Embryonic facial prominence (tissue), 1 donor: ENCODE measurements at regions not wholly inside any gene's neighbourhood (a gene's known extent, or its start where the extent isn't known, plus 50 kb on each side); places are given as distances from the start of the nearest gene placed in this dataset.
"Not testable (repeated sequence)": the region's sequence is repeated elsewhere in the genome, so short reads cannot be mapped to it uniquely, and the experiment has no call there.

Source experiments
- DNase-seq: peaks from one replicate; pipeline ENCODE4 v3.0.0-alpha.2; 2016; ENCODE audit errors: extremely low spot score

GRCh38 chr1:29802181-29803068 lies 566.1 kb downstream of the PTPRU start:
- no peak for DNase-seq

DNA sequence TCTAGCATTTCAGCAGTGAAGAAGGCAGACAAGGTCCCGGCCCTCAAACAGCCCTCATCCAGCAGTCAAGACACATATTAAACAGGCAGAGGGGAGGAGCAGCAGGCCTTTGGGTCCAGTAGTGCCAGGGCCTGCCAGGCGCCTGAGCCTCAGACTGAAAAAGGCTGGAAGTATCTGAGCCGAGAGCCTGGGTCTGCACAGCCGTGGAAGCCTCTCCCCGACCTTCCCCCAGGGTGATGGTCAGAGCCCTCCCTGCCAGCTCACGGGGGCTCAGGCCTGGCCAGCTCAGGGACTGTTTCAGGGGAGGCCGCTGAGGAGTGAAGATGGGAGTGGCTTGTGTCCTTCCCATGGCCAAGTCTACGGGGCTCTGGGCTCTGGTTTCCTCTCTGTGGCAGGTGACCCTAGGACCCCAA lies 565.2 kb downstream of the PTPRU start:
- DNase-seq: no peak

DNA sequence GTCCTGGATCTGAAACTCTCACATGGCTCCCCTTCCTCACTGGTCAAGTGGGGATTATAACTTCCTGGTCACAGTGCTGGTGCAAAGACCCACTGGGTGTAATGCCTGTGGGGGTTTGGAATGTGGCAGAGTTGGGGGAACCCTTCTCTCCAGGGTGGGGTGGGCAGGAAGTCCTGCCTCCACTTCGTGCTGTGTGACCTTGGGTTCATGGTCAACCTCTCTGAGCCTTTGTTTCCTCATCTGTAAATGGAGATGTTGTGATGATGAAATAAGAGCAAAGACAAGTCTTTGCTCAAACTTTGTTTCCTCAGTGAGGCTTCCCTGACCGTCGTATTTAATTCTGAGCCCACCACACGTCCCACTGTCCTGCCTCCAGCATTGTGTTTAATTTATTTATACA lies 564.7 kb downstream of the PTPRU start:
- no peak for DNase-seq

DNA sequence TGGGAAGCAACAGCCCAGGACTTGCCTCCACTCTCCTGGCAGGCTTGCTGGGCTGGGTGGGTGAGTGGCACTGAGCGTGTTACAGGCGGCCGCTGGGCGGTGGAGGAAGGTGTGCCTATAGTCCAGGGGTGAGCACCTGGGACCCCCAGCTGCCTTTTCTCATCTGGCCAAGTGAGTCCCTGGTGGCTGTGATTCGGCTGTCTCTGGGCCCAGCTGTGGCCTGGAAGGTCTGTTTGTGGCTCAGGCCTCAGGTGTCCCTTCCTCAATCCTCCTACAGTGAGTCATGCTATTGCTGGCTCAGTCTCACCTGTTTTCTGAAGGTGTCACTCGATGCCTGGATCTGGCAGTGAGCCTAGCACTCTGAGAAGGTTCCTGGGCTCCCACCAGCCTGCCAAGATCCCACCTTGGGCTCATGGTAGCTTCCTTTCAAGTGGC lies 564.2 kb downstream of the PTPRU start:
- no peak for DNase-seq

GRCh38 chr1:29800120-29800519 lies 563.8 kb downstream of the PTPRU start:
- DNase-seq: no peak

DNA sequence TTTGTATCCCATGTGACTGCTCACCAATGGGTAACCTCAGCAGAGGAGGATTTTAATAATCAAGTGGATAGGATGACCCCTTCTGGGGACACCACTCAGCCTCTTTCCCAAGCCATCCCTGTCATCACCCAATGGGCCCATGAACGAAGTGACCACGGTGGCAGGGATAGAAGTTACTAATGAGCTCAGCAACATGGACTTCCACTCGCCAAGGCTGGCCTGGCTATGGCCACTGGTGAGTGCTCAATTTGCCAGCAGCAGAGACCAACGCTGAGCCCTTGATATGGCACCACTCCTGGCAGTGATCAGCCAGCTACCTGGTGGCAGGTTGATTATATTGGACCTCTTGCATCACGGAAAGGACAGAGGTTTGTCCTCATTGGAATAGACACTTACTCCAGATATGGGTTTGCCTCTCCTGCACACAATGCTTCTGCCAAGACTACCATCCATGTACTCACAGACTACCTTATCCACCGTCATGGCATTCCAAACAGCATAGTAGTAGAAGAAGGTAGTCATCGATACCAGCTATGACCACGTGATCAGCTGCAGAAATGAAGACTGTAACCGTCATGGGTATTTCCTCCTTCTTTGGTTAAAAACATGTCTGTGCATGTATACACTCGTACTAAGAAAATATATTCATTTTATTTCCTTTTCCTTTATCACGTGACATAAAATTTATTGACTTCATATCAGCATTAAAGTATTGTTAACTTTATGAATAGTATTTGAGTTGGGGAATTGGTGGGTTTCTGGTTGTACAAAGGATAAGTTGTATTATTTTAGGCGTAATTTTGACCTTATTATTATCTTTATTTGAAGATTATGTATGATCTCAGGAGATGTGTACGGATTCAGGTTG lies 562.6 kb downstream of the PTPRU start:
- no peak for DNase-seq

- DNase-seq: not testable (repeated sequence)
Measured at GRCh38 chr1:29797125-29797524, 560.8 kb downstream of the PTPRU start.

DNA sequence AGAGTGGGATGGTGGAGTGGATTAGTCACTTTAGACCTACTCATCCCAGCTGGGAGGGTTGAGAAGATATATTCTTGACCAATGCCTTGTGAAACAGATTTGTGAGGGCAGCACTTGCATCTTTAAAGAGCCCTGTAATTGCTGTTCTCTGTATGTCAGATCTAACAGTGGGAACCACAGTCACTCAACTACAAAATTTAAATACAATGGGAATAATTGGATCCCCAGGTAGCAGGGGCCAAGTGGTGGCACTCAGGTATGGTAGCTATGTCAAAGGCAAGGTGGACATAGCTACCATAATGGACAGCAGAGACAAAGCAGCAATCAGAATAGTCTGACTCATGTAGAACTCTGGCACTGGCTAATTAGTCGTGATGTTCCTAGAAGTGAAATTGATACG lies 559.6 kb downstream of the PTPRU start:
- DNase-seq: not testable (repeated sequence)

- DNase-seq: no peak
Measured at GRCh38 chr1:29793653-29794348, 557.5 kb downstream of the PTPRU start.

DNA sequence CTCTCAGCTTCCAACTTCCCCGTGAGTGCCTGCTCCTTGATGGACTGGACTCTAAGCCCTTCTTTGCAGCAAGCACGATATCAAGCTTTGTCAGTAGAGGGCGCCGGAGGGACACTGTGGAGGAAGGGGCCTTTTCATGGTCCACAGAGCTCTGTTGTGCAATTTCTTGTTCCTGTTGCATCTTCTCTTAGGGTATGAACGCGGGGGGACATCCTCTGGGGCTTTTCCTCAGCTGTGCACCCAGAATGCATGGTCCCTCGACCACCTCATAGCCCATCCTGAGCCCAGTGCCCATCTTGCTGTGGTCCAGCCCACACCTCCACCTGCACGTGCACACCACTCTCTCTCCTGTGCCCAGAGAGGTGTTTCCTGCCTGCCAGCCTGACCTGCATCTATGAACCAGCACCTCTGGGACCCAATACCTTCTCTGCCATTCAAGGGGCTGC lies 556.8 kb downstream of the PTPRU start:
- peak; percentile 65 for DNase-seq

GRCh38 chr1:29789910-29790247 lies 553.6 kb downstream of the PTPRU start:
- no peak for DNase-seq

DNA sequence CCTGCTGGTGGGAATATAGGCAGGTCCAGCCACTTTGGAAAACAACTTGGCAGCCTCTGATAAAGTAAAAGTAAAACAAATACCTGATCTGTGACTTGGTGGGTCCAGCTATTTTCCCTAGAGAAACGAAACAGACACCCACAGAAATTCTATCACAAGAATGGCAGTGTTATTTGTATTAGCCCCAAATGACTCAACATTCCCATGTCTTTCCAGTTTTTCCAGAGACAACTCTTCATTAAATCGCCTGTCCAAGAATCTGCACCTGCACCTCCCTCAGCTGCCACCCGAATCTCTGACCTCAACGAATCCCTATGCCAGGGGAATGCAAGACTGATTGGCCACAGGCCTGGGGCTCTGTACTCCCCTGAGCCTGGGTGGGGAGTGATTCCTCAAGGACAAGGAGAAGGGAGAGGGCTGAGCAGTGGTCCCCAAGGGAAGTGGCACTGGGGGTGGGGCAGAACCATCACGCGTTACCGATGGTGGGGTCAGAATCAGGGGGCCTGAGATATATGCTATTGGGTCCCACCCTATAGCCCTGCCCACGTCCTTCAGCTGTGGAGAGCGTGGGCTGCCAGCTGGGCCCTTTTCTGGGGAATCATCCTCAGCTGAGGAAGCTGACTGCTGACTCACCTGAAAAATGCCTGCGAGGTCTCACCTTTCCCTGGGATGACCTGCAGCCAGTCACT lies 553.0 kb downstream of the PTPRU start:
- no peak for DNase-seq

GRCh38 chr1:29786791-29787732 lies 550.7 kb downstream of the PTPRU start:
- DNase-seq: no peak

DNA sequence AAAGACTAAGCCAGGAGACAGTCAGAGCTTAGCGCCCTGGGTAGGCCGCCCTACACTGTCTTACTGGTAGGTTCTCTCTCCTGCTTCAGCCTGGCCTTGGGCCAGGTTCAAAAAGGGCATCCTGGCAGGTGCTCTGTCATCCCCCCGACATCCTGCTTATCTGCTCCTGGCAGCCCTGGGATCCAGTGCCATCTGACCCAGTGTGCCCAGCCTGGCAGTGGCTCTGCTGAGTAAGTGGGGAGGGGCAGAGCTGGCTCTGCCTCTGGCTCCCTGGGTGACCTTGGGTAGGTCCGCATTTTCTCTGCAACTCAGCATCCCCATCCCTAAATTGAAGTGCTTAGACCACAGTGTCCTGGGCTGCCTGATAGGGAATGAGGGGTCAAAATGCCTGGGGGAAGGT lies 549.9 kb downstream of the PTPRU start:
- no peak for DNase-seq

DNA sequence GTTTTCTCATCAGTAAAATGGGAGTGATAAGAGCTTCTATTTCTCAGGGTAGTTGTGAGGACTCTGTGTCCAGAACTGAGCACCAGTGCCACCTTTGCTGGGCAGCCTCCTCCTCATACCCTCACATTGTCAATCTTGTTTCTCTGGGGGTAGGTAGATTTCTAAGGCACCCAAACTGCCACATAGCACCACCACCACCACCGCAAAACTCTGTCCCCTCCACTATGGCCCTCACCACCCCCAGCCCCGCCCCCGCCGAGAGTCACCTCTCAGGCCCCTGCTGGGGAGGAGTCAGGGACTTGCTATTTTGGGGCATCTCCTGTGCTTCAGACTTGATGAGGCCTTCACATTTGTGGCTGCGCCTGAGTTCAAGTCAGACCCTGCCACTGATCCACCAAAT lies 549.2 kb downstream of the PTPRU start:
- DNase-seq: no peak

DNA sequence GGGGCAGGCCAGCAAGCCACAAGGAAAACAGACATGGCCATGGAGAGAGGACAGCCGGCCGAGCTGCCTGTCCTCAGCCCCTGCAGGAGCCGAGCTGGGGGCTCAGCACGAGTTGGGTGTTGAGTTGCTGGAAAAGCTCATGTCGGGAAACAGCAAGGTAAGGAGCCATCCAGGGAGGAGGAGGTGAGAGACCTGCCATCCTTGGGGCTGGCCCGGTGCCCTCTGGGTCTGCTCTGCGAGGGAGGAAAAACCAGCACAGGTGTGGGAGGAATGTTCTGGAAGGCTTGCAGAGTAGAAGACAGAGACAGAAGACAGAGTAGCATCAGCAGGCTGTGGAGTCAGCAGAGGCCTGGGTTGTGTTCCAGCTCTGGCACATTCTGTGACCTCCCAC lies 548.8 kb downstream of the PTPRU start:
- DNase-seq: no peak

- no peak for DNase-seq
Measured at GRCh38 chr1:29784276-29785136, 548.2 kb downstream of the PTPRU start.

DNA sequence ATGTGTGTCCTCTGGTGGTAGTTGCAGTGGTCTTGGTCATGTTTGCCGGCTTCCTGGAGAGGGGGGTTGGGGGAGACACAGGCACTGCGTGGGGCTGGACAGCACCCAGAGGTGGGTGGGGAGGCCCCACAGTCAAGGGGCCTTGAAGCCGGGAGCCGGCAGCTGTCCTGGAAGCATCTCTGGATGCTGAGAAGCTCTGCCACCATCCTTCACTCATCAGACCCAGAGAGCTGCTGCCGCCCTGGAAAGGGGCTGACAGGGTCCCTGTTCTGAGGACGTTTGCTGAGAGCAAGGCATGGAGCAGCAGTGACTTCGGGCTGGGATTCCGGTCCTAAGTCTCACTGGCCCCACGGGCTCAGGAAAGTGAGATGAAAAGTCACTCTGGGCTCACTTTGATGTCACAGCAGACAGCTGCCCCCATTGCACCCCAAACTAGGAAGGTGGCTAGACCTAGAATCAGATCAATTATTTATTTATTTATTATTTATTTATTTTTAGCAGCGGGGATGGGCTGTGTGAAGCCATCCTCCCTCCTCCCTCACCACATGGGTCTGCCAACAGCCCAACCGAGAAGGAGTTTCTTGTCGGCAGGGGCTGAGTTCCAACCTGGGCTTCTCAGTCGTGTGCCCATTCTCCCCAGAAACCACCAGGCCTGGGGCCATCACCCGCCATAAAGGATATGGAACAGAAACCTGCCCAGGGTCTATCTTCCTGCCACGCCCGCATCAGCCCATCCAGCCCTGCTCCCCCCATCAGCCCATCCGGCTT lies 547.4 kb downstream of the PTPRU start:
- no peak for DNase-seq
